HG02884 (cell line): ENCODE measurements at regions not wholly inside any gene's neighbourhood (a gene's known extent, or its start where the extent isn't known, plus 50 kb on each side); places are given as distances from the start of the nearest gene placed in this dataset.
"Not testable (repeated sequence)": the region's sequence is repeated elsewhere in the genome, so short reads cannot be mapped to it uniquely, and the experiment has no call there.

ENCODE experiments used
- ATAC-seq: cut with Tn5 transposase; IDR thresholded peaks from one replicate; pipeline ENCODE4 v1.9.1; 2021; ENCODE audit warnings: mild to moderate bottlenecking, moderate library complexity; ENCODE audit not compliant: unreplicated experiment

DNA sequence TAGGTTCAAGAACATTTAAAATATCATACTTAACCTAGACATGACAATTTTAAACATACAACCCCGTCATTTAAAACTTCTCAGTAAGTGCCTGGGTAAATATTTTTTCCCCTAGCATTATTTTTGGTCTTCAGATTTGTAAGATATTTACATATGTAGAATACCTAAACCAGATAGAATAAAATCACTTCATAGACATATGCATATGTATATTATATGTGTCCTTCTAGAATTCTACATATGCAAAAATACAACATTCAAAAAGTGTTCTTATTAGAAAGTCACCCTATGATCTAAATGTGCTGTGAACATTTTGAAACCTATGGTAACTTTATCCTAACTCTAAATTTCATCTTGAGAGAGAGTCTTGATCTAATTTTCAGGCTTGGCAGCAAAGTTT, 1467.0 kb upstream of the B3GALT2 start:
- no peak for ATAC-seq

DNA sequence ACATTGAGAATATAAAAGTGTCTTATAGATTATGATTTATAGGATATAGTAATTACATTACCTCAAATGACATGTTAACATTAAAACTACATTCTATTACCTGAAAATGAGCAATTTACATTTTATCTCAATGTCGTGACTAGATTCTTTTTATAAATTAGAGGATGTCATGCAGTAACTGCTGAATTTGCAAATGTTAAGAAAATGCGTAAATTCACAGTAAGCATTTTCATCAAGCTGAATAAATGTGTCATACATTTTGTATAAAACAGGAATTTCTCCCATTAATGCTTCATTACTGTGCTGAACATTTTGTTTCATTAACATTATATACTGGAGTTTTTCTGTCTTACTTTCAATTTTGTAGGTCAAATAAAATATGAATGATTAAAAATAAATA, 1460.7 kb upstream of the B3GALT2 start:
- ATAC-seq, result no peak

DNA sequence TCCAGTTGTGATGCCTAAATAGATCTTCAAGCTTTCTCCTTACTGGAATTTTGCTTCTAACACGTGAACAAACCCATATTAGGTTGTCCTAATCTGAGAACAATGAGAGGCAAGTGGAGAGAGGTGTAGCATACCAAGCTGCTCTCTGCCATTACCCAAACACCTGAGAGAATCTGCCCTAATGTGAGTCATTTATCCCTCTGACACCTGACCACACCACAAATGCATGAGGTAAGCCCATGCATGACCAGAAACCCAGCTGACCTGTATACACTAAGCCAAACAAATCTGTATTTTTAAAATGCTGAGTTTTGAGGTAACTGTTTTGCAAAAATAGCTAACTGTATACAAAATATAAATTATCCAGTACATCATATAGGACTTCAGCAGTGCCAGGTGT, 1458.1 kb upstream of the B3GALT2 start:
- ATAC-seq, result no peak

DNA sequence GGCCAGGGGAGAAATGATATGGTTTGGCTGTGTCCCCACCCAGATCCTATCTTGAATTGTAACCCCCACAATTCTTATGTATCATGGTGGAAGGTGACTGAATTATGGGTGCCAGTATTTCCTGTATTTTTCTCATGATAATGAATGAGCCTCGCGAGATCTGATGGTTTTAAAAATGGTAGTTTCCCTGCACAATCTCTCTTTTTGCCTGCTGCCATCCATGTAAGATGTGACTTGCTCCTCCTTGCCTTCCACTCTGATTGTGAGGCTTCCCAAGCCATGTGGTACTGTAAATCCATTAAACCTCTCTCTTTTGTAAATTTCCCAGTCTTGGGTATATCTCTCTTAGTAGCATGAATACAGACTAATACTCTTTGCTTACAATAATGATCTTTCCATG, 1453.9 kb upstream of the B3GALT2 start:
- ATAC-seq, result no peak

DNA sequence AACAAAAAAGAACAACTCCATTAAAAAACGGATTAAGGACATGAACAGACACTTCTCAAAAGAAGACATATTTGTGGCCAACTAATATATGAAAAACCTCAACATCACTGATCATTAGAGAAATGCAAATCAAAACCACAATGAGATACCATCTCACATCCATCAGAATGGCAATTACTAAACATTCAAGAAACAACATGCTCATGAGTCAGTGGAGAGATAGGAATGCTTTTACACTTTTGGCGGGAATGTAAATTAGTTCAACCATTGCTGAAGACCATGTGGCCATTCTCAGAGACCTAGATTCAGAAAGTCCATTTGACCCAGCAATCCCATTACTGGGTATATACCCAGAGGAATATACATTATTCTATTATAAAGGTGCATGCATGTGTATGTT, 1442.6 kb upstream of the B3GALT2 start:
- no peak for ATAC-seq

DNA sequence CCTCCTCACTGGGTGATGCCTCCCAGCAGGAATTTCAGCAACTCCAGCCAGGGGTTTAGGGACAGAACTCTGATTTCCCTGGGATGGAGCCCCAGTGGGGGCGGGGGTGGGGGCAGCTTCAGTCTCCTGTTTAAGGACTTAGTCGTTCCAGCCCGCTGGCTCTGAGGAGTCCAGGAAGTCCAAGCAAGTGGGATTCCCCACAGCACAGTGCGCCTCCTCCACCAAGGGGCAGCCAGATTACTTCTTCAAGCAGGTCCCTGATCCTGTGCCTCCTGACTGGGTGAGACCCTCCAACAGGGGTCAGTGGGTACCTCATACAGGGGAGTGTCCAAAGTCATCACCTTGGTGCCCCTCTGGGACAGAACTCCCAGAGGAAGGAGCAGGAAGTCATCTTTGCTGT, 1438.4 kb upstream of the B3GALT2 start:
- ATAC-seq, result no peak

DNA sequence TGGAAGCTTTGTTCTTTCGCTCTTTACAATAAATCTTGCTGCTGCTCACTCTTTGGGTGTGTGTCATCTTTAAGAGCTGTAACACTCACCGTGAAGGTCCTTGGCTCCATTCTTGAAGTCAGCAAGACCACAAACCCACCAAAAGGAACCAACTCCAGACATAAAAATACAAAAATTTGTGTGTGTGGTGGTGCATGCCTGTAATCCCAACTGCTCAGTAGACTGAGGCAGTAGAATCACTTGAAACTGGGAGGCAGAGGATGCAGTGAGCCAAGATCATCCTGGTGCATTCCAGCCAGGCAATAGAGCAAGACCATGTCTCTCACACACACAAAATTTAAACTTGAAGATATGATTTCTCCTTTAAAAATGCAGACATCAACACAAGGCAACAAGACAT, 1431.7 kb upstream of the B3GALT2 start:
- ATAC-seq, result no peak

DNA sequence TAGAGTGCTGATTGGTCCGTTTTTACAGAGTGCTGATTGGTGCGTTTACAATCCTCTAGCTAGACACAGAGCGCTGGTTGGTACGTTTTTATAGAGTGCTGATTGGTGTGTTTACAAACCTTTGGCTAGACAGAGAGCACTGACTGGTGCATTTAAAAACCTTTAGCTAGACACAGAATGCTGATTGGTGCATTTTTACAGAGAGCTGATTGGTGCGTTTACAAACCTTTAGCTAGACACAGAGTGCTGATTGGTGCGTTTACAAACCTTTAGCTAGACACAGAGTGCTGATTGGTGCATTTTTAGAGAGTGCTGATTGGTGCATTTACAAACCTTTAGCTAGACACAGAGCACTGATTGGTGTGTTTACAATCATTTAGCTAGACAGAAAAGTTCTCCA, 1430.9 kb upstream of the B3GALT2 start:
- not testable (repeated sequence) for ATAC-seq

DNA sequence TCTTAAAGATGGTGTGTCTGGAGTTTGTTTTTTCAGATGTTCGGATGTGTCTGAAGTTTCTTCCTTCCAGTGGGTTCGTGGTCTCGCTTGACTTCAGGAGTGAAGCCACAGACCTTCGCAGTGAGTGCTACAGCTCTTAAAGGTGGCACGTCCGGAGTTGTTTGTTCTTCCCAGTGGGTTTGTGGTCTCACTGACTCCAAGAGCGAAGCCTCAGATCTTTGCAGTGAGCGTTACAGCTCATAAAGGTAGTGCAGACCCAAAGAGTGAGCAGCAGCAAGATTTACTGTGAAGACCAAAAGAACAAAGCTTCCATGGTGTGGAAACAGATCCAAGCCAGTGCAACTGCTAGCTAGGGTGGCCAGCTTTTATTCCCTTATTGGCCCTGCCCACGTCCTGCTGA, 1430.4 kb upstream of the B3GALT2 start:
- ATAC-seq, result no peak

DNA sequence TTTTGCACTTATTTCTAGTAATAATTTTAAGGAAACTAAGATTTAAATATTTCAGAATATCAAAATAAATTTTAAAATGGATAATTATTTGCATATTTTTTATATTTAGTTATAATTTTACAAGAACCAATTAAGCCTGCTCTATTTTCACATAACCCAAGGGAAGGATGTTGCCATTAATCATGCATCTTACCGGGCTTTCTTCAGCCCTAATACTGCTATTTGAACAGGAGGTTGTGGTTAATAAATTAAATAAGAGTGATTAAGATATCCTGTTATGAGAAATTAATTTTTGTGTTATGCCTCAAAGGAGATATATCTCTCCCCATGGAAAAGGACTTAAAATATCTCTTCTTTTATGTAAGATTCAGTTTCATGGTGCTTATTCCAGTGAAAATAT, 1415.8 kb upstream of the B3GALT2 start:
- ATAC-seq, result no peak

DNA sequence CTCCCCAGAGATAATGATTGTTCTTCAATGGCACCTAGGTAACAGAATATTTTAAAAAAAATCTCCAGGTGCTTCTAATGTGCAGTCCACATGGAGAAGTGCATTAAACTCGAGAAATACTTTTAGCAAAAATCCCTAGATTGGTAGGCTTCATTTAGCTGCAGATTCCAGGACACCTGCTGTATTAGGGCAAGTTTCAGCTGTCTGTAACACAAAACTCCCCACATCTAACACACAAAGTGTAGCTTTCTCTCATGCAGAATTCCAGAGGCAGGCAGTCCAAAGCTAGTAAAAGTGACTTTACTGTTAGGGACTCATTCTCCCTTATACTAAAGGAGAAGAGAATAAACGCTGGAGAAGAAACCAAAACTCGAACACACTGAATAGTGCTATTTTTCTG, 1414.3 kb upstream of the B3GALT2 start:
- ATAC-seq, result no peak

DNA sequence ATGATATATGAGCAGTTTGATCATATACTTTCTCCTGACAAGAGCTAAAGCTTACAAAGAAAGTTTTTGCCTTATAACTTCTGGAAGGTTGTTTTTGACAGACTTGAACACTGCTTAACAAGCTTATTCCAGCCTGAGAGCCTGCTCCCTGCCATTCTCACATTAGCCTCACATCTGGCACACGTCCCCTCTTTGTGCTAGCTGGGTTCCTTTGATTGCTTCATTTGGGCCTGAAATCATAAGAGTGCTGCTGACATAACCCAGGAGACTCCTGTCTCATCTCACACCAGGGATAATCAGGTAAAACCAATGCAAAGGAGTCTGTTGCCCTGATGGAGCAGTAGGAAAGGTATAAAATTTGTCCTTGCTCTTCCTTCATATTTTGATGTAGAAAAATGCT, 1411.7 kb upstream of the B3GALT2 start:
- no peak for ATAC-seq

DNA sequence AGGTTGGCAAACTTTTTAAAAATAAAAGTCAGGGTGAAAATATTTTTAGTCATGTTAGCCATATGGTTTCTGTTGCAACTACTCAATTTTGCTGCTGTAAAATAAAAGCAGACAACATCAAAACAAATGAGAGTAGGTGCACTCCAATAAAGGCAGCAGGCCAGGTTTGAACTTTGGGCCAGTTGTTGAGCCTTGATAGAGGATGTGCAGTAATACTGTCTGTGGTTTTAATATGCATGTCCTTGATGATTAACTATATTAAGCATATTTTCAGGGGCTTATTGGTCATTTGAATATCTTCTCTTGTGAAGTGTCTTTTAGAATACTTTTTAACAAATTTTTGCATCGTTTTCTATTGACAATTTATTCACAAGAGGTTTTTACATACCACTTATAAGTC, 1399.9 kb upstream of the B3GALT2 start:
- ATAC-seq, result no peak

DNA sequence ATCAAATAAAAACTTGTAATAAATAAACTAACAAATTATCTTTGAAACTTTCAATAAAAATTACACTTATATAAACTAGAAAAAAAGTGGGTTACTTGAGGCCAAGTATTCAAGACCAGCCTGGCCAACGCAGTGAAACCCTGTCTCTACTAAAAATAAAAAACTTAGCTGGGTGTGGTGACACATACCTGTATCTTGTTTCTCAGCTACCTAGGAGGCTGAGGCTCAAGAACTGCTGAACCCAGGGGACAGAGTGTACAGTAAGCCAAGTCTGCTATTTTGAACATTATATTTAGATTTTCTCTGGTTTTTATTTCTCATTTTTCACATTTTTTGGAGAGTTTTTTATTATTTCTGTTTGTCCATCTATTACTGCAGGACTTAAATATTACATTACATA, 1397.6 kb upstream of the B3GALT2 start:
- no peak for ATAC-seq

DNA sequence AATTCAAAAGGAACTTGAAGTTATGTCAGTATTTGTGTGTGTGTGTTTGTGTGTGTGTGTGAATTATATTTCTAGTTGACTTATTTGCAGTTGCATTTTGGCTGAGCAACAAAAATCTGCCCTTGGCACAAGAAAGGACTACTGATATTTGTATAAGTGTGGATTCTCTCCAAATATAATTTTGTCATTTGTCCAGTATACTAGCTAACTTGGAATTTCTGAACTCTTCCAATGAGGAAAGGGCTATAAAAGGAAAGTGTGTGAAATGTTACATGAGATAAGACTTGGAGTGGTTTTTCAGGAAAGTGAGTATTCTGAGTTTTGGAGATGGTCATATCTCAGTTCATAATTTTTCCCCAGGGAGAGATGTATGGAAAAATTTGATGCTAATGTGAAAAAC, 1384.1 kb upstream of the B3GALT2 start:
- ATAC-seq, result no peak

DNA sequence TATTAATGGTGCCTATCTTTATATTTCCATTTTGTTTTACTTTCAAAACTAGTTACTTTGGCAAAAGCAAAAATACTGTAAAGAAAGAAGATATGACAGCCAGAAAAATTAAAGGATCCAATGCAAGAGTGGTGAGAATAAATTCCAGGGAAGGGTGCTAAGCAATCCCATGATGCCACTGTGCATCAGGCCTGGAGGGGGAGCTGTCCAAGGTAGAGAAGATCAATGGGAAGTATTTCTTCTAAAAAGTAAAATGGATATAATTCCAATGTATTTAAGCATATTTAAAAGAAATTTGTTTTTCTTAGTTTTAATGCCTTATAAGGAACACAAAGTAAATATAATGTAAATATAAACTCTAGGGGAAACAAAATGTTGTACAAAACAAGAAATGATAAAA, 1382.2 kb upstream of the B3GALT2 start:
- ATAC-seq, result no peak

DNA sequence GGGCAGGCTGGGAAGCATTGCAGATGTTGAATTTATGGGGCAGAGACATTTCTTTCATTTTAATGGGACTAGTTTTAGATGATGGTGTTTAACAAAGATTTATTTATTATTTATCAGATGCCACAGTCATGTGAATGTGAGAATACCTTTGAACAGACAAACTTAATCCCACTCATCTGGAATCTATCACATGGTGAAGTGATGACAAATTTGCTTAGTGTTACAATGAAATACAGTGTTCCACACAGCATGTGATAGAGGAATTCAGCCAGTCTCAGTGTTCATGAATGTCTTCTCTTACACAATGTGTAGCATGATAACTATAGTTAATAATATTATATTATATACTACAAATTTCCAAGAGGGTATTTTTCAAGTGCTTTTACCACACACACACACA, 1361.7 kb upstream of the B3GALT2 start:
- no peak for ATAC-seq

DNA sequence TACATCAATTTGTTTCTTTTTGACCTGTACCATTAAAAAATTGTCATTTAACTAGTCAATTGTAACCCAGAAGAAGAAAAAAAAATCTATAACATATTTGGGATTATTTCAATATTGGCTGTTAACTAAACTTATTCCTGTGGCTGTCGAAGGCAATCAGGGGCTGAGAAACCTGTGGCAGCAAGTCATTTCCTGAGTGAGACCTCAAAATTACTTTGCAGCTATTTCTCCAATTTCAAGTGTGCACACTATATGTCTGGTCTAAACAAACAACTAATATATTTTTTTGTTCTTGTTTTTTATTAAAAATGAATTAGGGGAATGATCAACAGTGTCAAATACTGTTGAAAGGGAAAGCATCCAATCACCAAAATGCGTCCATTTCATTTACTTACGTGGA, 1357.6 kb upstream of the B3GALT2 start:
- ATAC-seq, result no peak

DNA sequence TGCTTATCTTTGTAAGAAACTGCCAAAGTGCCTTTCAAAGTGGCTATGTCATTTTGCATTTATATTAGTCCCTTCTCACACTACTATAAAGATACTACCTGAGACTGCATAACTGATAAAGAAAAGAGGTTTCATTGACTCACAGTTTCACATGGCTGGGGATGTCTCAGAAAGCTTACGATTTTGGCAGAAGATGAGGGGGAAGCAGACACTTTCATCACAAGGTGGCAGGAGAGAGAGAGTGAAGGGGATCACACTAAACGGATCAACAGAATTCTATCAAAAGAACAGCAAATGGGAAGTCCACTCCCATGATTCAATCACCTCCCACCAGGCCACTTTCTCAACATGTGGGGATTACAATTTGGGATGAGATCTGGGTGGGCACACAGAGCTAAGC, 1352.0 kb upstream of the B3GALT2 start:
- no peak for ATAC-seq

DNA sequence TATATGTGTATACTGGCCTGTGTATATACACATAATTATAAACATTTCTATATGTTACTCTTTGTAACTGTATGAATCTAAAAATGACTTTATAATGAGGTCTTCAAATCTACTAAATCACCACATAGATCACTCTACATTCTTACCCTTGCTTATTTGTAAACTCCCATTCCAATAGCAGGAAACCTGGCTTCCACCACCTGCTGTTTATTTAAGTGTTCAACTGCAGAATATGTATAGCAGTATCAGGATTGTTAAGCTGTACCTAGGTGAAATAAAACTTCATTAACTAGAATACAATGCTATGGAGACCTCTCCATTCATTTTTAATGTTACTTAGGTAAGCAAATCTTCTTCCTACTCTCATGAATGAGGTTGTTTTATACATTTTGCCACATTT, 1351.1 kb upstream of the B3GALT2 start:
- ATAC-seq, result no peak

DNA sequence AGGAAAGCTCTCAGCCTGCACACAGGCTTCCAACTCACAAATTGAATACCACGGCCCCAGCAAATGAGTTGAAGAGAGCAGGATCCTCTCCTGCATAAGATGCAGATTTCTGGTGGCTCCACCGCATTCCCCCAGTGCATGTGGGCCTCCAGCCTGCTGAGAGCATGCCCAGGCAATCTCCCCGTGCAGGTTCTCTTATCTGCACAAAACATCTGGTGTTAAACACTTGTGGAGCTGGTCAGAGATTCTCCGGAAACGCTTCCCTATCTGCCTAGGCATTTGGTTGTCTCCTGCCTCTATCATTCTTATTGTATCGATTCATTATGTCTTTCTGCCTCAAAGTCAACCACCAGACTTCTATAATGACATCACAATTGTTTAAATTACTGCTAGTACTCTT, 1349.0 kb upstream of the B3GALT2 start:
- no peak for ATAC-seq

DNA sequence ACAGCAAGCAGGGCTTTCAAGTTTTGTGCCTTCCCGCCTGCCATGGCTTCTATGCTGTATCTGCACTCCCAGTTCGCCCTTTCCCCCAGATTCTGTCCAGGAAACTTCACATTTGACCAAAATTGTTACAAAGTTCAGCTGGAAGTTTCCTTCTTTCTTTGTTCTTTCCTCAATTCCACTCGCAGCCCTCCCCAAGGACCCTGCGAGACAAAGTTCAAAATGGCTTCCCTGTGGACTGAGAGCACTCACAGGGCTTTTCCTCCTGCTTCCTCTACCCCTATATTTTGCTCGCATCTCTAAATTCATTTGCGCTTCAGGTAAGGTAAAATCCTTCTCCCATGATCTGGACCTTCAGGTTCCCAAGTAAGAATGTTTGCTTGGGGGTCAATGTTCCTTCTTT, 1348.4 kb upstream of the B3GALT2 start:
- no peak for ATAC-seq

DNA sequence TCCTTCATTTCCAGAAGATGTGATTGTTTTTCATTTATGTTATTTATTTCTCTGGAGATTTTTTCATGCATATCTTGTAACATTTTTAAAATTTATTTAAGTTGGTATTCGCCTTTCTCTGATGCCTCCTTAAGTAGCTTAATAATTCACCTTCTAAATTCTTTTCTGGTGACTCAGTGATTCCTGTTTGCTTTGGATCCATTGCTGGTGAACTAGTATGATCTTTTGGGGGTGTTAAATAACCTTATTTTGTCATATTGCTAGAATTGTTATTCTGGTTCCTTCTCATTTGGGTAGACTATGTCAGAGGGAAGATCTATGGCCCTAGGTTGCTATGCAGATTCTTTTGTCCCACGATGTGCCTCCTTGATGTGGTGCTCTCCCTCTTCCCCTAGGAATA, 1347.2 kb upstream of the B3GALT2 start:
- ATAC-seq, result no peak

DNA sequence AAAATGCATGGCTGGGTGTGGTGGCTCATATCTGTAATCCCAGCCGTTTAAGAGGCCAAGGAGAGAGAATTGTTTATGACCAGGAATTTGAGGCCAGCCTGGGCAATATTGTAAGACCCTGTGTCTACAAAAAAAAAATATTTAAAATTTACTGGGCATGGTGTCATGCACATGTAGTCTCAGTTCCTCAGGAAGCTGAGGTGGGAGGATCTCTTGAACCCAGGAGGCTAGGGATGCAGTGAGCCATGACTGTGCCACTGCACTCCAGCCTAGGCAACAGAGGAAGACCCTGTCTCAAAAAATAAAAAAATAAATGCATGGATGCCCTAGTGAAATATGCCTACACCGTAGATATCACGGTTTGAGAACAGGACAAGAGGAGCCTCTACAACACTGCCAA, 1331.2 kb upstream of the B3GALT2 start:
- no peak for ATAC-seq
